ENCODE measurements at regions not wholly inside any gene's neighbourhood (a gene's known extent, or its start where the extent isn't known, plus 50 kb on each side); places are given as distances from the start of the nearest gene placed in this dataset.

- DNase-seq, result no peak
These were observed 82.7 kb downstream of the THAP12 start for GRCh38 chr11:76298255-76298654.

- DNase-seq, result no peak
These were observed 84.0 kb downstream of the THAP12 start for GRCh38 chr11:76296731-76297542.

DNA sequence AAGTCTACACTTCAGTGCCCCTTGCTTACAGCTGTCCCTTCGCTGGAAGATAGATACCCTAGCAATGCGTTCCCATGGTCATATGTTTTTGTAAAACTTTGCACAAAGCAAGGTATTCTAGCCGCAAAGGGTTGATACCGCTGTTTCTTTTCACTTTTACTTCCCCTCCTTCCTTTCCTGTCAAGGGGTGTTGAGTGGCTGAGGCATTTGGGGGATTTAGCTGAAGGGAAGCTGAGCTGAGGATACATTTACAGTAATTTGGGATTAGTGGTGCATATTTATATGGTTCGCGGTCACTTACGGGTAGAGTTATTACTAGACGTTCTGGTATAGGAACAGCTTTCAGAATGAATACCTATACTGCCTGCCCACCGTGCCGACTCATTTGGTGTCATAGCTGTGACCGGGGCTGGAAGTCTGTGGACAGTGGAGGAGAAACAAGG lies 86.9 kb upstream of the WNT11 start:
- DNase-seq, result no peak

DNA sequence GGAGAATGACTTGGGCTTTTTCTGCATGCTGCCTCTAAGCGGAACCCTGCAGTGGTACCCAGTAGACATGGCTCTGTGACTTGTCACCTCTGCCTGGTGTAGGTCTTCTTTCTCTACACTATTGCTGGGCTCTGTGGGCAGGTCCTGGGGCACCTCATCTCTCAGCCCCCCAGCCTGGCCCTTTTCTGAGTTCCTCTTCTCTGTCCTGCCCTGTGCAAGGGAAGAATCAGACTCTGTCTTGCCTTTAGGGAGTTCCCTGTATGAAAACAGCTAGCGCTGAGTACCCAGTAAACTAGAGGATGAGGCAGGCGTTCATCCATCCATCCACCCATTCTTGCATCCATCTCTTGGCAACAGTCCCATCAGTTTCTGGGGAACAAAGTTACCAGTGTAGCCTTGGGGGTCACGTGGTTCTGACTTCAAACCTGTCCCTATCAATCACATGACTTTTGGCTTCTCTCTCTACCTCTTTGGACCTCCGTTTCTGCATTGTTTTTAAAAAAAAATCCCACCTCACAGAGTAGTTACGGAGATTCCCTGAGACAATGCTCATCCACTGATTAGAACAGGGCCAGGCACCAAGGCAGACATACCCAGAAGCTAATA lies 86.4 kb upstream of the WNT11 start:
- DNase-seq, result no peak

DNA sequence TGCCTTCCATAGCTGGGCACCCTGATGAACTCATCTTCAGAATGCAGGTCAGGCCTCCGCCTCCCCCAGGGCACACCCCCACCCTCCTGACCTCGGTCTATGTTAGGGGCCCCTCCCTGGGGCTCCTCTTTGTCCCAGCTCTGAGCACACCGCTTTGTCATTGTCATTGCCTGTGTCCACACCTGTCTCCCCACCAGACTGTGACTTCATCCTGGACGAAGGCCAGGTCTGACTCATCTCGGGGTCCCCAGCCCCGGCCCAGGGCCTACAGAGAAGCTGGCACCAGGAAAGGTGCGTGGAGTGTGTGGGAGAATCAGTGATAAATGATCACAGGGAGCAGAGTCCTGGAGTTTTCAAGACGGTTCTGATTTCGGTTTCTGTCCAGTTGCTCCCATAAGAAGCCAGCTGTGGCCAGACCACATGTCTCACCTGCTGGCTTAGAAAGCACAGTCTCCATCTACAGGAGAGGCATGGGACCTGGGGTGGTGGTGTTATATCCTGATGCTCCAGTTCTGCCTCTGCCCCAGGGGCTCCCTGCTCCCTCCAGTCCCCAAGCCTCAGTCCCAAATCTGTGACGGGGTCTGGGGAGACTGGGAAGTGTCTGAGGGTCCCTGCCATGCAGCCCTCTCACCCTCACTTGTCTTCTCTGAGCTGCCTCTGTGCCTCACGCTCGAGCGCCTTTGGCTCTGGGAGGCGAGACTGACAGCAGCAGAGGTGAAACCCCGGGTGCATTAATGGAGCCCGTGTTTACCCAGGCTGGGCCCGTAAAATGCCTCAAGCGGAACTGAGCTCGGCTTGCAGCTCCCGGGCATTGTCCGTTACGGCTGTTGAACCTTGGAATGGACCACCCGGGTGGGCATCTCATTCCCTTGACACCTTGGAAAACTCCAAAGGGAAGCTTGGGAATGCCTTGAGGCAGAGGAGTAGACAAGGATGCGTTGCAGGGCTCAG lies 85.5 kb upstream of the WNT11 start:
- DNase-seq, result peak; percentile 47

DNA sequence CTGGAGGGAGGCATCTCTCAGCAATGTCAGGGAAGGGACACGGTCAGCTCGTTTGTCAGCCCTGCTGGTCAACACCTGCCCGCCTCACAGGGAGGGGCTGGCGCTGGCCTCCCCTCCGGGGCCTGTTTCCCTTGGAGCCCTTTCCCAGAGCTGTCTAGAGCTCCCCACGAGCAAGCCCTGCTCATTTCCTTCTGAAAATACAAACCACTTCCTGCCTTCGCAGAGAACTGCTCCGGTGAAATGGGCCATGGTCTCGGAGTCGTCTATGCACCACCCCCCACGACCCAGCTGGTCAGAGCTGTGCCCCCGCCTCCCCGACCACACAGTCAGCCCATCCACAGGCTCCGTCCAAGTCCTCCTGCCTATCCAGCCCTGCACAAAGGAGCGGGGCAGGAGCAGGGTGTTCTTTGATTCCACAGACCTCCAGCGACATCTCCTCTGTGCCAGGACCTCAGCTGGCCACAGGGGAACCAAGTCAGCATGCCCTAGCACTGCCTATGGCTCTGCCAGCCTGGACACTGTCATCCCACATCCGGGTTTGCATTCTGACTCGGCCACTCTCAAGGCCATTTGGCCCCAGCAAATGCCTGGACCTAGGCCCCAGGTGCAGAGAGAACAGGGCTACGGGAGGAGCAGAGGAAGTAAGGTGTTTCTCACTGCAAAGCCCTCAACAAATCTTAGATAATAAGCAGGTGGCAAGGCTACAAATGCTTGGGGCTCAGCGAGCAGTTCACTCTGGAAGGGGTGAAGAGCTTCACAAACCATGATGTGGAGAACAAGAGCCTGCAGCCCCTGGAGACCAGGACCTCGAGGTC lies 82.1 kb upstream of the WNT11 start:
- DNase-seq, result peak; percentile 52

- peak; percentile 49 for DNase-seq
These were observed 80.9 kb upstream of the WNT11 start for GRCh38 chr11:76287227-76287626.

GRCh38 chr11:76285397-76286104 lies 79.2 kb upstream of the WNT11 start:
- DNase-seq, result no peak

- peak; percentile 68 for DNase-seq
These were observed 77.9 kb upstream of the WNT11 start for GRCh38 chr11:76284161-76284560.

DNA sequence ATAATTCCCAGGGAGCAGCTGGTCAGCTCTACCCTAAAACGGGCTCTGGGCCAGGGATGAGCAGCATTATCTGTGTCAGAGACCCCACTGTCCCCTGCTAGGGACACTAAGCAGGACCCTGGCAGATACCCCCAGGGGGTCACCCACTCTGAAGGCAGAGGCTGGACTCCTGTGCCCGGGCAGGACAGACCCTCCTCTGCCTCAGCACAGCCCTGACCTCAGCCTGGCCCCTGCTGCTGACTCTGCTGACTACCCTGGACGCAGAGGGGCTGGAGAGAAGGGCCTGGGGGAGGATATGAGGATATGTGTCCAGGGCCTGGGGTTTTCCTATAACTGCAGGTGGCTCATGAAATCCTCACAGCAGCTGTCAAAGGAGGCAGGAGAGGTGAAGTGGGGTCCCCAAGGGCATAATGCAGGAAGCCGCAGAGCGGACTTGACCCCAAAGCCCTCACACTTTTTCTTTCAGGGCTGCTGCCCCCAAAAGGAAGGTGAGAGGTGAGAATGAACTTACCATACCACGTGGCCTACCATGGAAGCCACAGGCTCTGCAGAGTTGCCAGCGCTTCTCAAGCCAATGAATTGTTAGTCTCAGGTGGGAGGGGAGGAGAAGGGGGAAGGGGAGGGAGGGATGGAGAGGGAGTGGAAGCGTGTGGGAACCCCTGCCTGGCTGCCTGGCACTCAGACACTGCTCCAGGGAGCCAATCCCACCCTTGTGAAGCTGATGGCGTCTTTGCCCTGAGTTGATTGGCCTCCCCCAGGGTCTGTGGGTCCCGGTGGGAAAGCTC lies 76.7 kb upstream of the WNT11 start:
- no peak for DNase-seq

- no peak for DNase-seq
These were observed 75.9 kb upstream of the WNT11 start for GRCh38 chr11:76282172-76282571.

- no peak for DNase-seq
These were observed 75.2 kb upstream of the WNT11 start for GRCh38 chr11:76281558-76281906.

DNA sequence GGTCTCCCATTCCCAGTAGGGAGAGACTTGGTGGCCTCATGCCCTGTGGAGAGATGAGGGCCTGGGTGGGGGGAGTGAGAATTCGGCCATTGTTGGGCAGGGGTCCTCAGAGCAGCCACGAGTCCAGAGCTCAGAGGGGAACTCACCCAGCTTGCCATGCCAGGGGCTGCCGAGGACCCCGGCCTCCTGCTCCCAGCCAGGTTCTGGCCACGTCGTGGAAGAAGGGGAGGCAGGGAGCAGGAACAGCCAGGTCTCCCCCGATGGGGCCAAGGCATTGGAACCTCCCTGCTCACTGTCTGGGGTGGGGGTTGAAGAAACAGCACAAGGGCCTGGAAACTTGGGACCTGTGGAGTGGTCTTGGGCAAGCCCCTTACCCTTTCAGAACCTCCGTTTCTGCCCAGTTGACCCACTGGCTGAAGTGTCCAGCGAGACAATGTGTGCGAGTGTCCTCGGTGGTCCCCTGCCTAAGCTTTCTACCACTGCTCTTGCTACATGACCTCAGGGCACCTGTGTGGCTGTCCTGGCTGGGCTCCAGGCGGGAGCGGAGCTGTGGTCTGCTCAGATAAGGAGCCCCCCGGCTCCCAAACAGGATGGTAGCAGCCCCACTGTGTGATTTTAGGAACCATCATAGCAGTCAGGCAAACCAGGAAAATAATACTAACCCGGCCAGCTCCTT lies 74.7 kb upstream of the WNT11 start:
- DNase-seq, result no peak

GRCh38 chr11:76280151-76280881 lies 74.0 kb upstream of the WNT11 start:
- no peak for DNase-seq

DNA sequence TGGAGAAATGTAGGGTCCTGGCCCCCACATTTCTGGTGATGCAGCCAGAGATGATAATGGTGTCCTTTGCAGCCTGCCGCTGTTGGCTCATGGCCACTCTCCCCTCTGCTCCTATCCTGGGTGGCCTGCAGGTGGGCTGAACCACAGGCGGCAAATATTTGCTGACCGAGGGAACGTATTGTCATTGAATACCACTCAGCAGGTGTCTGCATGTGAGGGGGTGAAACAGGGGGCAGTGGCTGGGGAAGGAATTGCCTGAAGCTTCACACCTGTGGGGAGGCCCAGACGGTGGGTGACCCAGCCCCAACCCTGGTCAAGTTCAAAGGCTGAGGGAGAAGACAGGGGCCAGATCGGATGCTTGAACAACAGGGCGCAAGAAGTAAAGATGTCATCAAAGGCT lies 73.3 kb upstream of the WNT11 start:
- no peak for DNase-seq

DNA sequence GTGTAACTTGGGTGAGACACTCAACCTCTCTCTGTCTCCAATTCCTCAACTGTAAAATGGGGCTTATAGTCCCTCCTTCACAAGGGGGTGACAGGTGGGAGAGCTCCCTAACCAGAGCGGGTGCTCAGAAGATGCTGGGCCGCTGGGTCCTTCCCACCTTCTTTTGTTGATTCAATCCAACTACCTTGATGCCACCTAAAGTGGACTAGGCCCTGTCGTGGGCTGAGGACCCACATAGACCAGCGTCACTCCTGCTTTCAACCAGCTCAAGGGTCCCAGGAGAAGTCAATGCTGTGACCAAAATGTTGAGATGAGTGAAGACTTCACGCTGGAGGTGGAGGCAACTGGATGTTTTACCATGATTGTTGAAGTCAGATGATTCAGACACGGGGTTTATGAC lies 72.7 kb upstream of the WNT11 start:
- DNase-seq, result no peak

GRCh38 chr11:76278526-76278925 lies 72.2 kb upstream of the WNT11 start:
- no peak for DNase-seq

DNA sequence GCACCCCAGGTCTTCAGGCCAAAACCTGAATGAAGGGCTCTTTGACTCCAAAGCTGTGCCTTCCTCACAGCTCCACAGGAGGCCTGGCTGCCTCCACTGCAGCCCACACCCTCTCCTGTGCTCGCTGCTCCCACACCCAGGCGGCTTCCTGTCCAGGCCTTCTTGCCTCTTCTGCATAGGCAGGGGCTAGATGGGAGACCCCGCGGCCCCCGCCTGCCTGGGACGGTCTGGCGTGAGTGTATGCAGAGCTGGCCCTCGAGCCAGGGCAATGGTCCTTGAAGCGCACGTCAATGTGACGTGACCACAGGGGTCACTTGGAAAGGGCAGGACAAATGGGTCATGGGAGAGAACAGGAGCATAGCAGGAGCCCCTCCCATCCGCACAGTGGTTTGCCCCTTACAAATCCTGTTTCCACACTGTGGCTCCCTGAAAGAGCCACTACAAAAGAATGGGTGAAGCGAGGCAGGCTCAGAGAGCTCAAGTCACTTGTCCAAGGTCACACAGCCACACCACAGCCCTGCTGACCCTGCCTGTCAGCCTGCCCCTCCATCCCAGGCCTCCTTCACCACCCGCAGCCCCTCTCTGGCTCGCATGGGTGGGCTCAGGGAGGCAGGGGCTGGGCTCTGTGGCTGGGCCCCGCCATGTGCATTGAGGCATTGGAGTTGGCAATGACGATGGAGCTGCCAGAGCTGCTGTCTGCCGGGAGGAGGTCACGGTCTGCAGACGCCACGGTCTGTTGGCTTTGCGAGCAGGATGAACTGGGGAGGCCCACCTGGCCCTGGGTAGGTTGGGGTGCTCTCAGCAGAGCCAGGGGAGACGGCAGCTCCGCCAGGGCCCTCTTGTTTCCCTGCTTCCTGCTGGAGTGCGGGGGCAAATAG lies 71.2 kb upstream of the WNT11 start:
- no peak for DNase-seq

- DNase-seq, result no peak
These were observed 70.5 kb upstream of the WNT11 start for GRCh38 chr11:76276781-76277155.
